NCI-H2171 (cell line): ENCODE measurements at regions not wholly inside any gene's neighbourhood (a gene's known extent, or its start where the extent isn't known, plus 50 kb on each side); places are given as distances from the start of the nearest gene placed in this dataset.

ENCODE experiments used
- DNase-seq: peaks from one replicate; lab custom pipeline; 2025; lab: John Stamatoyannopoulos, UW

- DNase-seq, result no peak
Observed at GRCh38 chr15:62745621-62746225, 296.8 kb upstream of the TPM1 start.

- no peak for DNase-seq
Observed at GRCh38 chr15:62748196-62748595, 294.4 kb upstream of the TPM1 start.

GRCh38 chr15:62749036-62749815 lies 293.3 kb upstream of the TPM1 start:
- no peak for DNase-seq

- DNase-seq, result no peak
Observed at GRCh38 chr15:62750471-62750870, 292.1 kb upstream of the TPM1 start.

- DNase-seq, result no peak
Observed at GRCh38 chr15:62752657-62753517, 289.7 kb upstream of the TPM1 start.

GRCh38 chr15:62753518-62754221 lies 288.9 kb upstream of the TPM1 start:
- DNase-seq, result no peak

- DNase-seq, result no peak
Observed at GRCh38 chr15:62756326-62756994, 286.1 kb upstream of the TPM1 start.

GRCh38 chr15:62756995-62757360 lies 285.6 kb upstream of the TPM1 start:
- no peak for DNase-seq

GRCh38 chr15:62757535-62757934 lies 285.0 kb upstream of the TPM1 start:
- DNase-seq, result no peak

GRCh38 chr15:62758126-62758951 lies 284.2 kb upstream of the TPM1 start:
- DNase-seq, result no peak

GRCh38 chr15:62758952-62759349 lies 283.6 kb upstream of the TPM1 start:
- DNase-seq, result no peak

- no peak for DNase-seq
Observed at GRCh38 chr15:62760538-62760937, 282.0 kb upstream of the TPM1 start.

- DNase-seq, result no peak
Observed at GRCh38 chr15:62765916-62766315, 276.6 kb upstream of the TPM1 start.

GRCh38 chr15:62766599-62766998 lies 275.9 kb upstream of the TPM1 start:
- no peak for DNase-seq

- DNase-seq, result no peak
Observed at GRCh38 chr15:62769604-62770003, 272.9 kb upstream of the TPM1 start.

- no peak for DNase-seq
Observed at GRCh38 chr15:62770111-62770660, 272.4 kb upstream of the TPM1 start.

GRCh38 chr15:62770752-62771151 lies 271.8 kb upstream of the TPM1 start:
- DNase-seq, result no peak

- no peak for DNase-seq
Observed at GRCh38 chr15:62771234-62771633, 271.3 kb upstream of the TPM1 start.

- DNase-seq, result no peak
Observed at GRCh38 chr15:62773369-62774165, 269.0 kb upstream of the TPM1 start.

GRCh38 chr15:62775932-62776331 lies 266.6 kb upstream of the TPM1 start:
- no peak for DNase-seq
